HG02973 (cell line): ENCODE measurements at regions not wholly inside any gene's neighbourhood (a gene's known extent, or its start where the extent isn't known, plus 50 kb on each side); places are given as distances from the start of the nearest gene placed in this dataset.

ENCODE experiments used
- ATAC-seq: cut with Tn5 transposase; IDR thresholded peaks from one replicate; pipeline ENCODE4 v1.9.1; 2021; ENCODE audit warnings: moderate library complexity; ENCODE audit not compliant: unreplicated experiment

DNA sequence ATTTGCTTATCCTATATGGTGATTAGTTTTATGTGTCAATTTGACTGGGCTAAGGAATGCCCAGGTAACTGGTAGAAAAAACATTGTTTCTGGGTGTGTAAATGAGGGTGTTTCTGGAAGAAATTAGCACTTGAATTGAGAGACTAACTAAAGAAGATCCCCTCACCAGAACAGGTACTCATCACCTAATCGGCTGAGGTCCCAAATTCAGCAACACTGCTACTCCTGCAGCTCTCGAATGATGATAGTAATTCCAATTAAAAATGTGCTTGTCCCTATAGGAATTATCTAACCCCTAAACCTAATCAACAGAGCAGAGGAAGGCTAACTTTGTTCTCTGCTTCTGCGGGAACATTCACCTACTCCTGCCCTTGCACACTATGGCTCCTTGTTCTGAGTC is 464.5 kb upstream of the CHST9 start:
- no peak for ATAC-seq

DNA sequence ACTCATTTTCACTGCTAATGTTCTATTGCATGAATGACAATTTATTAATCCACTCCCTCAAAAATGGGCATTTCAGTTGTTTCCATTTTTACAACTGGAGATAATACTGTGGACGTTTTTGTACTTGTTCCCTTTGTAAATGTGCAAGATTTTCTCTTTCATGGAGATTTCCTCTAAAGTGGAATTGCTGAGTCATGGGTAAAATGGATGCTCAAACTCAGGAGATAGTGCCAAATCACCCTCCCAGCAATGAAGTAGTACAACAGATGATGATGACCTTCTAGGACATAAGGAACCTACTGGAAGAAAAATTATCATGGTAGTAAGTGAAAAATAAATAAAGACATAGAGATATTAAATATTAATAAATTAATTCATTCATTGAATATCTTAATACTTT is 460.8 kb upstream of the CHST9 start:
- ATAC-seq, result no peak

DNA sequence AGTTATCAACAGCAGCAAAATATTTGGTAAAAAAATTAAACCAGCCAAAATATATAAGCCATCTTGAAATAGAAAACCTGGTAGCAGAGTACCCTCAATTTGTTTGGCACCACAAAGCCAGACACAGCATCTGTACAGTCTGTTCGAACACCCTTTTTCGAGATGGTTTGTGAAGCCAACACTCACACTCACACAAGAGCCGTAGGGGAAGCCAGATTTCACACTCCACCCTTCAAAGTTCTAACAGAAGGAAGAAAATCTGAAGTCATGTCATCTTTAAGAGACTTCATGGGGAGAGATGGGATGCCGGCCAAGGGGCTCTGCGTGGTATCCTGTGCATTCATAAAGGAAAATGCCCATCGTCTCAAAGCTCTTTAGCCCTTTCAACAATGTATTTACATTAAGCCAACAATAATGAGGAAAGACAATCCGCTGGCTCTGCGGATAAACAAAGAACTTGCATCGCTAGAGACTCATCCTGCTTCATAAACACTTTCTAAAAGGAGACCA is 451.5 kb upstream of the CHST9 start:
- ATAC-seq, result no peak

DNA sequence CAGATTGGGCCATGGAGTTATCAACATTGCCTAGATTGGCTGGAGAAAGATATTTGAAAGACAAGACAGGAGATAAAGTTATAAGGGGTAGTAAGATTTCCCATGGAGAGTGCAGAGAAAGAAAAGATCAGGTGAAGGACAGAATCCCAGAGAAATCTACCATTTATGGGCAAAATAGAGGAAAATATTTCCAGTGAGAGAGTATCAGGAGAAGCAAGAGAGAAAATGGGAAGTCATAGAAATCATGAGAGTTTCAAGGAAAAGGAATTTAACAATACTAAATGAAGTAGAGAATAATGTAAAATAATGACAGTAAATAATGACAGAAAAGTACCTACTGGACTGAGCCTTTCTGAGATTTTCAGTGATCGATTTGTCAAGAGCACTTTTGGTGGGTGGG is 447.6 kb upstream of the CHST9 start:
- ATAC-seq, result no peak

DNA sequence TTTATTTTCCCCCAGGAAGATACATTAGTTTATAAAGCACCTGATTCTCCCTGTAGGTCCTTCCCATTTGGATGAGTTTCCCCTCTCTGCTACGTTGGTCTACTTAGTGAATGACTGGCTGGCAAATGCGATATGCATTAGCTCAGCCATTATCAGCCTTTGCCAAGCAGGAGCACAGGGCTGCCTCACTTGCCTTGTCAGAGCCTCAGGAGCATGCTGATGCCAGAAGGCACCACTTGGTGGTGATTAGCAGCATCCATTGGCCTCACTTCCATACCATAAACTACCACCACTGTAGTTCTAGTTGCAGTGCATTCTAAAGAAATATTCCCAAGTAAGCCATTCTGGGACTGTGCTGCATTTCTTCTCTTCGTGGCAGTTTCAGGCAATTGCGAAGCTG is 442.8 kb upstream of the CHST9 start:
- no peak for ATAC-seq

DNA sequence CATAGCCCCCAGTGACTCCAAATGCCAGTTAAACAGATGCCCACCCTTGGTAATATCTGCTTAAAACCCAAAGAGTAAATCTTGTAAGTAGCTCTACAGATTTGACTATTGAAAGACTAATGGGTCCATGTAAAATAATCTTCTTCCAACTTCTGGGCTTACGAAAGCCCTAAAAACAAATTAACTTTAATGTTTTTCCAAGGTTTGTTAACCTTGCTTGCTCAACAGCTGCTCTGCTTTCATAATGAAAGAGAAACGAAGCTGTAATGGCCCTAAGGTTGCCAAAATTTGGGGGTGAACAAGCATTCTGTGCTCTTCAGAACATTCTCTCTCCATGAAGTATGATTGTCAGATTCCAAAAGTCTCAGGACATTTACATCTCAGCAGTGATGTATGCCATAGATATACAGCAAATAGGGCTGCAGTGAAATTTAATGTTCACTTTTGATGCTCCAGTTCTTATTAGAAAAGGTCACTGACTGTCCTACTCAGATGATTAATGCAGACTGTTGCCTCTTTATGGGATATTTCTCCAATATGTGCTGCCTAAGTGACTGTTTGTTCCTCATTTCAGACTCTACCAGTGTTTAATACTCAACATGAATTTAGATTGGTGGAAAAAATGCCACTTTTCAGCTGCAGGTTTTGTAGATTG is 436.3 kb upstream of the CHST9 start:
- ATAC-seq, result no peak

DNA sequence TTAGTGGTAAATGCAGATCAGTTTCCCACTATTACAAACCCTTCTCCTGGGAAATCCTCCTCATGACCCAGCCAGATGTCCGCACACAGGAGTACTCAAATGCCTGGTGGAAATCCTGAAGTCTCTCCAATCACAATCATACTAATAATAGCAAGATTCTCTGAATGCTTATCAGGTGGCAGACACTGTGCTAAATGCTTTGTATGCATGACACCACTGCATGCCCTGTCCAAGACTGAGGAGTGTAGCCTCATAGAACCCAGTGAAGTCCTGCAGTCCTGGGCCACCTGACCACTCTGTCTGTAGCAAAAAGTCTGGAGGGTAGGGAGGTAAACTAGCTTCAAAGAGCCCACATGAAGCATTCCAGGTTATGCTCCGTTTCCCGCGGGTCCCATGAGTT is 434.8 kb upstream of the CHST9 start:
- no peak for ATAC-seq

DNA sequence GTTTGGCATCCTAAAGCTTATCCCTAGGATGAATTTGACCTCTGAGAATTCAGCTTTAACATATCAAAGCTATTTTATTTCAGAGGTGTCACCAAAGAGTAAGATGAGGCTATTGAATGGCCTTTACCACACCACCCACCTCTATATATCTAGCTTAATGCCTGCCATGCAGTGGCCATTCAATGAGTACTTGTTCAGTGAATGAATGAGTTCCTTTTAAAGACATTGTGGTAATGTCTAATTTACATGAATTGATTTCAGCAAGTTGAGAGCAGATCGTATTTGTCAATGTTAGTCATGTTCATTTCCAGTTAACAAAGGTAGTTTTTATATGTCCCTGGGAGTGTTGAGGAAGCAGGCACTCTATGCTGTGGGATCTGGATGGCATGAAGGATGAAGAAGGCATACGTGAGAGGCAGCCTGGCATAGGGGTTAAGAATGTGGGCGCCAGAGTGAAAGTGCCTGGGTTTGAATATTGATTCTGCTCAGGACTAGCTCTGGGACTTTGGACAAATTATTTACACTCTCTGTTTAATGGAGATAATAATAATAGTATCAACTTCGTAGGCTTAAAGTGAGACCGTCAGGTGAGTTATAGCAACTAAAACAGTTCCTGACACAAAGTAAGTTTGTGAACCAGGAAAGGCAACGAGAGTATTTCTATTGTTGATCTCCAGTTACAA is 434.1 kb upstream of the CHST9 start:
- no peak for ATAC-seq

DNA sequence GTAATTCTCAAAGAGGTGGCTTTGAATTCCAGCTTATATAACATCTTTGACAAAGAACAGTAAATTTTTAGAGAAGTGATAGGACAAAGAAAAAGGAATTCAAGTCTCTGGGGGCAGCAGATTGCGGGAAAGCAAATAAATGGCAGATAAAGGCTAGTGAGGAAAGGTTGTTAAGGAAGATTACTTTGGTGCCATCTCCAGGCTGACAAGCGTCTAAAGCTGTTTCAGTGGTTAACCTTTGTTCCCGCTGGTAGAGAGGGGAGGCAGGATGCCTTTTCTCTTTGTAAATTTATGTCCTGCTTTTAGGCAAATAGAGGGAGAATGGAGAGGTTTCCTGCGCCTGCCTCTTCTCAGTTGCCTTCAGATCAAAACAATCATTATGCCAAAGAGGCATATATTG is 431.2 kb upstream of the CHST9 start:
- no peak for ATAC-seq

DNA sequence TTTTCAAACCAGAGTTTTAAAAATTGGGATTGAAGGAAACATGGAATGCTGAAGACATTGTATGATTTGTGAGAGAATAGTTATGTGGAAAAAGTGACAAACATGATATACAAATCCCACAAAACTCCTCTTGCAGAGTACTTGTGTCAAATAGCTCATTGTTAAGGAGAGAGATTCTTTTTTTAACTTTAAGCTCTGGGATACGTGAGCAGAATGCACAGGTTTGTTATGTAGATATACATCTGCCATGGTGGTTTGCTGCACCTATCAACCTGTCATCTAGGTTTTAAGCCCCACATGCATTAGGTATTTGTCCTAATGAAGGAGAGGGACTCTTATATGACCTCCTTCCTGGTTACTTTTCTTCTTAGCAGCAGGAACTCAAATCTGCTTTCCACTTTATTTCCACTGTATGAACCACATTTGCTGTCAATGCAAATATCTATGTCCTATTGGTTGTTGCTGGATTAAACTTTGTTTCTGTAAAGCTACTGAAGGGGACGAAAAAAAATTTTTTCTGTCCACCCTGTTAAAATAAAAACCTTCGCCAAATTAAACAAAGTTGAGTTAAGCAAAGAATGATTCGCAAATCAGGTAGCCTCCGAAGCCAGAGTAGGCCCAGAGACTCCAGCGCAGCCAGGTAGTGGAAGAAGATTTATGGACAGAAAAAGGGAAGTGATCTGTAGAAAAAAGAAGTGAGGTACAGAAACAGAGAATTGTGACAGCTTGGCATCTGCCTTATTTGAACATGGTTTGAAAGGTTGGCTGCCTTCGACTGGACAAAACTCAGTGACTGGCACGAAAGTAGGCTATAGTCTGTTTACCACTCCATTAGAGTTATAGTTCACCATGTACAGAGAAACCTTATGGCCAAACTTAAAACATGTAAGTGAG is 430.1 kb upstream of the CHST9 start:
- no peak for ATAC-seq

DNA sequence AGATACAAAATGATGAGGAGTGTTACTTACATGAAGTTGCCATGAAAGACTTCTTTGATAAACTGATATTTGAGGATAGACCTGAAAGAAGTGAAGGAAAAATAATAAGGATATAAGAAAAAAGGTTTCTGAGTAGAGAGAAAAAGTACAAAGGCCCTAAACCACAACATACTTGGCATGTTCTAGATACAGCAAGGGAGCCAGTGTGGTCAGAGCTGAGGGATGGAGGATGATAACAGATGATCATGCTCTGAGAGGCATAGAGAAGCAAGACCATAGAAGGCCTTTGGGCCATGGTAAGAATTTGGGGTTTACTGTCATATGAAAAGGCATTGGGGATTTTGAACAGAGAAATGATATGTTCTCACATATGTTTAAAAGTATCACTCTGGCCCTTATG is 424.1 kb upstream of the CHST9 start:
- ATAC-seq, result no peak

DNA sequence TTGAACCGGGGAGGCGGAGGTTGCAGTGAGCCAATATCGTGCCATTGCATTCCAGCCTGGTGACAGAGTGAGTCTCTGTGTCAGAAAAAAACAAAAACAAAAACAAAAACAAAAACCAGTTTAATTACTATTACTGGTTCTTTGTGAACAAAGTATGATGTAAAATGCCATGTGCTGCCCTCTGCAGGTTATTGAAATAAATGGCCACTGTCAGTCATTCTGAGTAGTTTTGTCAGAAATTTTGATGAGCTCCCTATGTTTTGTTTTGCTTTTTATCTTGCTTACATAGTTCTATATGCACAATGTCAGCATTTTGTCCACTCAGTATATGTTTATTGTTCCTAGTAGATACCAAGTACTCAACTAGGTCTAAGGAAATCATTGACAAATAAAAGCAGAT is 423.6 kb upstream of the CHST9 start:
- no peak for ATAC-seq

DNA sequence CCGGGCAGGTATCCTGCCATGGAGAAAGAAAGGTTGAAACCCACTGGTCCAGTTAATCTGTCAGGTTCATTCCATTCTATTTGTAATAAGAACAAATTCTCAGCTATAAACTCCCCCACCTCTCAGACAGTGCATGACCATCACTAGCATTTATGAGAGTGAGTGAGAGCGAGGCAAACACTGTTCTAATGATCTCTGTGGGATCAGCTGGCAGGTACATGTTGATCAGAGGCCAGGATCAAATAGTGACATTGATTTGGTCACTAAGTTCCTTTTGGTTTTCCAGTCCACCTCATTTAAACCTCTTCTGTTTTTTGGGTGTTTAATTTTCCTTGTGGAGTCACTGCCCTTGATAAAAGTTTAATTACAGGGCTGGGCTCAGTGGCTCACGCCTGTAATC is 423.1 kb upstream of the CHST9 start:
- ATAC-seq, result no peak

DNA sequence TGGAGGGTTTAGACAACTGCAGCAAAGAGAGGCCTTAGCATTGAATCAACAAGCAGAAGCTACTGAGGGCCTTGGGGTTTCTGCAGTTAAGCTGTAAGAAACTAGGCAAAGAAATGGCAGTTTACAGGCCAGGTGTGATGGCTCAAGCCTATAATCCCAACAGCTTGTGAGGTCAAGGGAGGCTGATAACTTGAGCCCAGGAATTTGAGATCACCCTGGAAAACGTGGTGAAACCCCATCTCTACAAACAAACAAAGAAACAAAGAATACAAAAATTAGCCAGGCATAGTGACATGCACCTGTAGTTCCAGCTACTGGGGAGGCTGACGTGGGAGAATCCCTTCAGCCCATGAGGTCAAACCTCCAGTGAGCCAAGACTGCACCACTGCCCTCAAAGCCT is 421.6 kb upstream of the CHST9 start:
- ATAC-seq, result no peak

DNA sequence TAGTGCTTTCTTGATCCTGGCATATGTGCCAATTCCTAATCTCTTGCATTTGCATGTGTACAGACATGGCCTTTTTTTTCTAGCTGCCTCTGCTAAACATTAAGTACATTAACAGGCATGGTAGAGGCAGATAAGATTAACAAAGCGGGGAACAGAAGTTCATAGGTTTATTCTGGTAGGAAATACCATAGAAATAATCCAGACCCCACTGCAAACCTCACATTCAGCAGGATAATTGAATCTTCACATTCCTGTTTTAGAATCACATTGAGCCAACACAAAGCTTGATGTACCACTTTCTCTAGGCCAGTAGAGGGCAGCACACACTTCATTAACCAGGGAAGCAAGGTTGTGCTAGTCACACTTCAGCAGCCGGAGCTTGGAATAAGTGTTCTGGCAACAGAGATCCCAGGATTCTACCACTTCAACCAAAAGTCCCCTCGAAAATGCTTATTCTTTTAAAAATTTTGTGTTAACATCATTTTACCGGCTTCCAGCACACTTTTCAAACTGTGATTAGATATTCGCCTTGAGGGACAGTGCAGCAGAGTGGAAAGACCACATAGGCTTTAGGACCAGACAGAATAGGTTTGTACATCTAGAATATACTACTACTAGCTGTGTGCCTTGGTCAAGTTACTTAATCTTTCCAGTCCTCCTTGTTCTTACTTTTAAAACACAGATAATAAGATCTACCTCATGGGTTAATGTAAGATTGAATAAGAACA is 420.2 kb upstream of the CHST9 start:
- no peak for ATAC-seq

DNA sequence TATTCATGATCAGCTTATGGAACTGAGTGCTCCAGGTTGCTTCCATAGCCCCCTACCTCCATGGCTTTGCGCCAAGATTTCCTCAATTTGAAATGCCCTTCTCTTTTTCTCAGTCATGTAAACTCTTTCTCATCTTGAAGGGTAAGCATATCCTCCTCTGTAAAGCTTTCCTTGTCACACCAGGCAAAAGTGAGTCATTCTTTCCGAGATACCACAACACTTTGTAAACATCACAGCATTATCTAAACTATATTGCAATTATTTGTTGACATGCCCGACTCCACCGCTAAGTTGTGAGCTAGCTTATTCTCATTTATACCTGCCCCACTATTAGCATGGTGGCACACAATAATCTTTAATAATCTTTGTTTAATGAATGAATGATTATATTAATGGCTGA is 419.5 kb upstream of the CHST9 start:
- no peak for ATAC-seq

DNA sequence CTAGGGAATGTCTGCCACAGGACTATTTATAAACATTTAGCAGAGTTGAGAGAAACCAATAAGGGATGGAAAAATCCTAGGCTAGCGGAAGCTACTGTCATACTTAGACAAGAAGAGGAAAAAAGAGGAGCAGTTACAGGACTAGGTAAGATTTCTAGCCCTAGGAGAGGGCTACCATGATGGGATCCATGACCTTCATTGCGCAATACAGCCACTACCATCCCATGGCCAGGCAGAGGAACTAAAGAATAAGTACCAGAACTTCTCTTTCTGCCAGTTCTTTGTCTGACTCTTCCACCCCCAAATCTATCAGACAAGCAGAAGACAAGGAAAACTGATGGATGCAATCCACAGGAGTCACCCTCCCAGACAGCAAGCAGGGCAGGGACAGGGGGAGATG is 417.0 kb upstream of the CHST9 start:
- no peak for ATAC-seq

DNA sequence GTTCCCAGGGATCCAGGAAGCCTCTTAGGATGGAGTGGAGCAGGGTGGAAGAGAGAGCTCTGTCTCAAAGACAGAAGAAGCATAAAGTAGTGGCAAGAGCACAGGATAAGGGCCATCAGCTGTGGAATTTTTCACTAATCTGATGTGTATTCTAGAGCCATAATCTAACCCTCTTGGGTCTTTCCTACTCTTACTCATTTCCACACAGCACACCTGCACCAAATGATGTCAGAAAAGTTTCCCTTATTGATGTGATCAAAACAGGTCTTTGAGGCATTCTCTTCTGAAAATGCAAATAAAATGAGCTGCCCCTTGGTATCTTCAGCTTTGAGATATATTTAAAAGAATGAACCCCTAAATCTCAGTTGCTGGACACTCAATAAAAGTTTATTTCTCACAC is 415.1 kb upstream of the CHST9 start:
- ATAC-seq, result no peak

DNA sequence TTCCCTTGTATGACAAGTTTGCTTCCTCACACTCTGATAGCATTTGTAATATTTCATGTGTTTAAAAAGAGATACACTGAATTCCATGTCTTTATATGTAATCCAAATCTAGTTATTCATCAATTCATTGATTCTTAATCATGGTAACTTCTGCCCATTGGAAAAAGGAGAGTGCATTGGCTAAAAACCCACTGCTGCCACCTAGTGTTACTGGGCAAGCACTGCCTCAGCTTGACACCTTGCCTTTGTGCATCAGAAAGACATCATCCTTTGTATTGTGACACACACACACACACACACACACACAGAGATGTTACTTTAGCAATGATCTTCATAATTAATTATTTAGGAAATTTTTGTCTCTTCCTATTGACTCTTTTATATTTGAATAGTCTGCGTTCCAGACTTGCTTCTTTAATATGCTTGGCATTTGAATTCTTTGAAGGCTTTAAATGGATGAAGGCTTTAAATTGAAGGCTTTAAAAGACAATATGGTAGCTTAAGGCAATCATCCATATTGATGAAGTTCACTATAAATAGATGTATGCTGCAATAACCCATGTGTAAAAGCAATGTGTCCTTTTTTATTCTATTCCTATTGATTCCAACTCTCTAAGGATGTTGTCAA is 414.2 kb upstream of the CHST9 start:
- ATAC-seq, result peak; percentile 78

DNA sequence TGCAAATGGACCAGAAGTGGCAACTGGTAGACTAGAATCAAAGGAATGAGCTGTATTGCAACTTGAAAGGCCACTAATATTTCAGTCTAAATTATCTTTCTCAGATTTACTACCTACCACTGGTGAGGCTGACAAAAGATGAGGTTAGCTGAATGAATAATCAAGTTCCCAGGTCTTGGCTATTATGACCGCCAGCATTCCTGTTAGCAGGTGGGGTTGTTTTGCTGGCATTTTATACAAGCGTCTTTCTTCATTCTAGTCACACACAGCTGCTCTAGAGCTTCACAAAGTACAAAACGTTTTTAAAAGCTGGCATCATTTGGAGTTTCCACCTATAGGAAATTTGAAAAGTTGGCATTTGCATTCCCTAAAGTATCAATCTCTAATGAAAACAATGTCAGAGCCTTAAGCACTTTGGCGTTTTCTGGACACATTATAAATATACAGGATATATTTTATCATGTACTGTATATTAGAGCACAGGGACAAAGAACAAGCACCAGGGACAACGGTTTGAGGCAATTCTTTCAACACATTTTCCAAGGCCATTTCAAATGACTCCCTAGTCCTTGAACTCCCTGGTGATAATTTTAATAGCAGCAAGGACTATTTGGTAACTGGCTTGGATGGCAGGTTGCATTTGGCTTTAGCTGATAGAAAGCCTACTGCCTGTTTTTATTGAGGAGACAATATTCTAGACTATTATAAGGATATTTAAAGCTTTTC is 410.2 kb upstream of the CHST9 start:
- no peak for ATAC-seq
